Esophagus mucosa (tissue), 1 donor: ENCODE measurements at regions not wholly inside any gene's neighbourhood (a gene's known extent, or its start where the extent isn't known, plus 50 kb on each side); places are given as distances from the start of the nearest gene placed in this dataset.

Experiments
- ATAC-seq: fragments of 200-7000 bp; cut with Tn5 transposase; one replicate; pipeline ENCODE4 v1.9.1; 2020
- donor health status: DM: yes; HTN: yes; CAD: no.

GRCh38 chr1:191851799-191852595, 306.3 kb upstream of the RGS18 start:
- no peak for ATAC-seq

GRCh38 chr1:191852907-191853306, 305.4 kb upstream of the RGS18 start:
- no peak for ATAC-seq

GRCh38 chr1:191857600-191857999, 300.7 kb upstream of the RGS18 start:
- no peak for ATAC-seq

GRCh38 chr1:191865479-191865878, 292.8 kb upstream of the RGS18 start:
- no peak for ATAC-seq

- ATAC-seq, result no peak
Measured at GRCh38 chr1:191866155-191866554, 292.1 kb upstream of the RGS18 start.

GRCh38 chr1:191869790-191870312, 288.4 kb upstream of the RGS18 start:
- no peak for ATAC-seq

GRCh38 chr1:191870490-191870889, 287.8 kb upstream of the RGS18 start:
- no peak for ATAC-seq

GRCh38 chr1:191875994-191876393, 282.3 kb upstream of the RGS18 start:
- no peak for ATAC-seq

- no peak for ATAC-seq
Measured at GRCh38 chr1:191876631-191877030, 281.6 kb upstream of the RGS18 start.

- ATAC-seq, result no peak
Measured at GRCh38 chr1:191882870-191883269, 275.4 kb upstream of the RGS18 start.

GRCh38 chr1:191886977-191887376, 271.3 kb upstream of the RGS18 start:
- ATAC-seq, result no peak

GRCh38 chr1:191888996-191889622, 269.2 kb upstream of the RGS18 start:
- no peak for ATAC-seq

- no peak for ATAC-seq
Measured at GRCh38 chr1:191889623-191890003, 268.6 kb upstream of the RGS18 start.

- ATAC-seq, result no peak
Measured at GRCh38 chr1:191890433-191891088, 267.7 kb upstream of the RGS18 start.

GRCh38 chr1:191892716-191893115, 265.5 kb upstream of the RGS18 start:
- no peak for ATAC-seq

GRCh38 chr1:191895049-191895448, 263.2 kb upstream of the RGS18 start:
- ATAC-seq, result no peak

- ATAC-seq, result no peak
Measured at GRCh38 chr1:191895462-191896058, 262.7 kb upstream of the RGS18 start.

GRCh38 chr1:191897134-191897533, 261.1 kb upstream of the RGS18 start:
- ATAC-seq, result no peak

GRCh38 chr1:191901651-191902050, 256.6 kb upstream of the RGS18 start:
- ATAC-seq, result no peak

- ATAC-seq, result no peak
Measured at GRCh38 chr1:191904991-191905390, 253.3 kb upstream of the RGS18 start.

GRCh38 chr1:191905781-191906180, 252.5 kb upstream of the RGS18 start:
- no peak for ATAC-seq

GRCh38 chr1:191907121-191907520, 251.1 kb upstream of the RGS18 start:
- ATAC-seq, result no peak

GRCh38 chr1:191910245-191910644, 248.0 kb upstream of the RGS18 start:
- ATAC-seq, result no peak
